NCI-H187 treated with DMSO at 0.1 percent for 48 hours (cell line): ENCODE measurements at regions not wholly inside any gene's neighbourhood (a gene's known extent, or its start where the extent isn't known, plus 50 kb on each side); places are given as distances from the start of the nearest gene placed in this dataset.

ENCODE experiments used
- DNase-seq: peaks from one replicate; lab custom pipeline; 2025; lab: John Stamatoyannopoulos, UW

- DNase-seq = no peak
Measured at GRCh38 chr9:8262625-8263622, 463.3 kb upstream of the DMAC1 start.

- no peak for DNase-seq
Measured at GRCh38 chr9:8261737-8262136, 462.2 kb upstream of the DMAC1 start.

GRCh38 chr9:8259028-8259427 is 459.4 kb upstream of the DMAC1 start:
- no peak for DNase-seq

GRCh38 chr9:8256880-8257279 is 457.3 kb upstream of the DMAC1 start:
- DNase-seq = no peak

GRCh38 chr9:8255850-8256249 is 456.3 kb upstream of the DMAC1 start:
- no peak for DNase-seq

GRCh38 chr9:8254541-8254940 is 455.0 kb upstream of the DMAC1 start:
- DNase-seq = no peak

GRCh38 chr9:8252445-8252844 is 452.9 kb upstream of the DMAC1 start:
- no peak for DNase-seq

- no peak for DNase-seq
Measured at GRCh38 chr9:8251566-8251965, 452.0 kb upstream of the DMAC1 start.

GRCh38 chr9:8244505-8245092 is 445.0 kb upstream of the DMAC1 start:
- no peak for DNase-seq

- DNase-seq = no peak
Measured at GRCh38 chr9:8241201-8241600, 441.6 kb upstream of the DMAC1 start.

GRCh38 chr9:8237096-8237495 is 437.5 kb upstream of the DMAC1 start:
- no peak for DNase-seq

GRCh38 chr9:8235489-8235888 is 435.9 kb upstream of the DMAC1 start:
- DNase-seq = no peak

GRCh38 chr9:8234316-8234715 is 434.7 kb upstream of the DMAC1 start:
- no peak for DNase-seq

- DNase-seq = no peak
Measured at GRCh38 chr9:8232726-8233125, 433.1 kb upstream of the DMAC1 start.

- DNase-seq = no peak
Measured at GRCh38 chr9:8229226-8229625, 429.6 kb upstream of the DMAC1 start.

- no peak for DNase-seq
Measured at GRCh38 chr9:8224381-8224801, 424.8 kb upstream of the DMAC1 start.

- DNase-seq = no peak
Measured at GRCh38 chr9:8223861-8224260, 424.3 kb upstream of the DMAC1 start.

- DNase-seq = no peak
Measured at GRCh38 chr9:8221462-8221861, 421.9 kb upstream of the DMAC1 start.

- no peak for DNase-seq
Measured at GRCh38 chr9:8208465-8208864, 408.9 kb upstream of the DMAC1 start.

GRCh38 chr9:8207596-8207995 is 408.0 kb upstream of the DMAC1 start:
- no peak for DNase-seq

- DNase-seq = no peak
Measured at GRCh38 chr9:8206720-8207119, 407.1 kb upstream of the DMAC1 start.

GRCh38 chr9:8205576-8205975 is 406.0 kb upstream of the DMAC1 start:
- DNase-seq = no peak

- DNase-seq = no peak
Measured at GRCh38 chr9:8189881-8190280, 390.3 kb upstream of the DMAC1 start.
